K562 (cell line): ENCODE measurements at regions not wholly inside any gene's neighbourhood (a gene's known extent, or its start where the extent isn't known, plus 50 kb on each side); places are given as distances from the start of the nearest gene placed in this dataset.

Experiments
- ARHGAP35 ChIP-seq: fragments of 450-650 bp; IDR thresholded peaks from 2 replicates; pipeline ENCODE4 v1.6.1; 2018; ENCODE audit not compliant: partially characterized antibody
- BDP1 ChIP-seq: IDR thresholded peaks from 3 replicates; pipeline ENCODE4 v1.6.1; 2011; ENCODE audit not compliant: insufficient read length, insufficient read depth
- CBFA2T2 ChIP-seq: fragments of 450-650 bp; conservative IDR thresholded peaks from 2 replicates; pipeline ENCODE4 v1.6.1; 2017; ENCODE audit warnings: mild to moderate bottlenecking
- E2F1 ChIP-seq: sonication (generic); formaldehyde crosslinking; IDR thresholded peaks from 2 replicates; pipeline ENCODE4 v1.8.1; 2023; ENCODE audit warnings: mild to moderate bottlenecking, missing genetic modification reagents, moderate library complexity
- HNRNPK ChIP-seq: fragments of 200-400 bp; formaldehyde crosslinking; IDR thresholded peaks from one replicate; pipeline ENCODE4 v1.6.1; 2018; ENCODE audit warnings: mild to moderate bottlenecking, low read depth, low read length; ENCODE audit not compliant: poor library complexity, severe bottlenecking
- NONO ChIP-seq, 2 experiments: fragments of 200-400 bp in 1 of 2; fragments of 450-650 bp in 1 of 2; formaldehyde crosslinking in 1 of 2; IDR thresholded peaks; 2 replicates each; pipeline ENCODE4 v1.6.1; 2017; ENCODE audit warnings: low read depth in 2 of 2, mild to moderate bottlenecking in 2 of 2, moderate library complexity in 2 of 2, low read length in 1 of 2
- ZNF274 ChIP-seq: IDR thresholded peaks from 2 replicates; pipeline ENCODE4 v1.6.1; 2011; ENCODE audit warnings: low read depth, mild to moderate bottlenecking, low read length, moderate library complexity, borderline replicate concordance
- ZNF644 ChIP-seq: fragments of 200-800 bp; sonication (Bioruptor generic); IDR thresholded peaks from 2 replicates; pipeline ENCODE4 v1.6.1; 2016; ENCODE audit warnings: low read depth, missing genetic modification characterization, missing compliant biosample characterization
- ZNF707 ChIP-seq: fragments of 250-450 bp; sonication (Bioruptor Pico); conservative IDR thresholded peaks from 2 replicates; pipeline ENCODE4 v1.8.0; 2022; ENCODE audit warnings: inconsistent platforms, mild to moderate bottlenecking, moderate library complexity
- ZNF75A ChIP-seq: fragments of 450-650 bp; formaldehyde crosslinking; IDR thresholded peaks from 2 replicates; pipeline ENCODE4 v1.4.0; 2020; ENCODE audit warnings: mild to moderate bottlenecking
- TF ChIP-seq, protein P1 (sequence below): sonication (generic); formaldehyde crosslinking; IDR thresholded peaks from 2 replicates; pipeline ENCODE4 v1.8.0; 2023; ENCODE audit warnings: mild to moderate bottlenecking, missing genetic modification reagents
- TF ChIP-seq, protein P2 (sequence below): fragments of 150-350 bp; conservative IDR thresholded peaks from 2 replicates; pipeline ENCODE4 v1.6.1; 2014; ENCODE audit warnings: low read length

GRCh38 chr22:22048981-22049531 is 66.5 kb upstream of the TOP3B start (continued):
- peak; percentile 43; the same call in 1 of the 2 replicates for TF ChIP-seq E2F1 (CRISPR knock-in tag)
- peak; percentile 5 for TF ChIP-seq BDP1
- TF ChIP-seq, protein P1, sequence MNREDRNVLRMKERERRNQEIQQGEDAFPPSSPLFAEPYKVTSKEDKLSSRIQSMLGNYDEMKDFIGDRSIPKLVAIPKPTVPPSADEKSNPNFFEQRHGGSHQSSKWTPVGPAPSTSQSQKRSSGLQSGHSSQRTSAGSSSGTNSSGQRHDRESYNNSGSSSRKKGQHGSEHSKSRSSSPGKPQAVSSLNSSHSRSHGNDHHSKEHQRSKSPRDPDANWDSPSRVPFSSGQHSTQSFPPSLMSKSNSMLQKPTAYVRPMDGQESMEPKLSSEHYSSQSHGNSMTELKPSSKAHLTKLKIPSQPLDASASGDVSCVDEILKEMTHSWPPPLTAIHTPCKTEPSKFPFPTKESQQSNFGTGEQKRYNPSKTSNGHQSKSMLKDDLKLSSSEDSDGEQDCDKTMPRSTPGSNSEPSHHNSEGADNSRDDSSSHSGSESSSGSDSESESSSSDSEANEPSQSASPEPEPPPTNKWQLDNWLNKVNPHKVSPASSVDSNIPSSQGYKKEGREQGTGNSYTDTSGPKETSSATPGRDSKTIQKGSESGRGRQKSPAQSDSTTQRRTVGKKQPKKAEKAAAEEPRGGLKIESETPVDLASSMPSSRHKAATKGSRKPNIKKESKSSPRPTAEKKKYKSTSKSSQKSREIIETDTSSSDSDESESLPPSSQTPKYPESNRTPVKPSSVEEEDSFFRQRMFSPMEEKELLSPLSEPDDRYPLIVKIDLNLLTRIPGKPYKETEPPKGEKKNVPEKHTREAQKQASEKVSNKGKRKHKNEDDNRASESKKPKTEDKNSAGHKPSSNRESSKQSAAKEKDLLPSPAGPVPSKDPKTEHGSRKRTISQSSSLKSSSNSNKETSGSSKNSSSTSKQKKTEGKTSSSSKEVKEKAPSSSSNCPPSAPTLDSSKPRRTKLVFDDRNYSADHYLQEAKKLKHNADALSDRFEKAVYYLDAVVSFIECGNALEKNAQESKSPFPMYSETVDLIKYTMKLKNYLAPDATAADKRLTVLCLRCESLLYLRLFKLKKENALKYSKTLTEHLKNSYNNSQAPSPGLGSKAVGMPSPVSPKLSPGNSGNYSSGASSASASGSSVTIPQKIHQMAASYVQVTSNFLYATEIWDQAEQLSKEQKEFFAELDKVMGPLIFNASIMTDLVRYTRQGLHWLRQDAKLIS = no peak
- TF ChIP-seq NONO (IDR thresholded peaks at IDR 0.05; ENCODE audit: low read depth in 2 of 2, low read length in 1 of 2) = no peak
- no peak for TF ChIP-seq ARHGAP35
- TF ChIP-seq, protein P2, sequence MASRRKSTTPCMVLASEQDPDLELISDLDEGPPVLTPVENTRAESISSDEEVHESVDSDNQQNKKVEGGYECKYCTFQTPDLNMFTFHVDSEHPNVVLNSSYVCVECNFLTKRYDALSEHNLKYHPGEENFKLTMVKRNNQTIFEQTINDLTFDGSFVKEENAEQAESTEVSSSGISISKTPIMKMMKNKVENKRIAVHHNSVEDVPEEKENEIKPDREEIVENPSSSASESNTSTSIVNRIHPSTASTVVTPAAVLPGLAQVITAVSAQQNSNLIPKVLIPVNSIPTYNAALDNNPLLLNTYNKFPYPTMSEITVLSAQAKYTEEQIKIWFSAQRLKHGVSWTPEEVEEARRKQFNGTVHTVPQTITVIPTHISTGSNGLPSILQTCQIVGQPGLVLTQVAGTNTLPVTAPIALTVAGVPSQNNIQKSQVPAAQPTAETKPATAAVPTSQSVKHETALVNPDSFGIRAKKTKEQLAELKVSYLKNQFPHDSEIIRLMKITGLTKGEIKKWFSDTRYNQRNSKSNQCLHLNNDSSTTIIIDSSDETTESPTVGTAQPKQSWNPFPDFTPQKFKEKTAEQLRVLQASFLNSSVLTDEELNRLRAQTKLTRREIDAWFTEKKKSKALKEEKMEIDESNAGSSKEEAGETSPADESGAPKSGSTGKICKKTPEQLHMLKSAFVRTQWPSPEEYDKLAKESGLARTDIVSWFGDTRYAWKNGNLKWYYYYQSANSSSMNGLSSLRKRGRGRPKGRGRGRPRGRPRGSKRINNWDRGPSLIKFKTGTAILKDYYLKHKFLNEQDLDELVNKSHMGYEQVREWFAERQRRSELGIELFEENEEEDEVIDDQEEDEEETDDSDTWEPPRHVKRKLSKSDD = no peak
- TF ChIP-seq CBFA2T2 = no peak
- TF ChIP-seq HNRNPK = no peak
- TF ChIP-seq ZNF75A = no peak
- TF ChIP-seq ZNF644 (tag) = no peak
- no peak for TF ChIP-seq ZNF707 (CRISPR knock-in tag)
- TF ChIP-seq ZNF274 = no peak
